GM06990 (cell line): ENCODE measurements at regions not wholly inside any gene's neighbourhood (a gene's known extent, or its start where the extent isn't known, plus 50 kb on each side); places are given as distances from the start of the nearest gene placed in this dataset.

Source experiments
- DNase-seq: peaks from one replicate; pipeline ENCODE4 v3.0.0-alpha.2; 2011; ENCODE audit not compliant: insufficient read length; ENCODE audit errors: extremely low read depth
- H3K27me3 ChIP-seq: replicated peaks from 2 replicates; pipeline ENCODE4 v1.6.0; 2011; ENCODE audit warnings: low read length; ENCODE audit not compliant: control insufficient read depth, insufficient read depth
- H3K36me3 ChIP-seq: 2 replicates; pipeline ENCODE4 v1.5.1; 2011; ENCODE audit warnings: low read length; ENCODE audit not compliant: control insufficient read depth, insufficient read depth
- H3K4me3 ChIP-seq: replicated peaks from 2 replicates; pipeline ENCODE4 v1.5.1; 2011; ENCODE audit warnings: low read depth, mild to moderate bottlenecking, control low read depth, low read length
- CTCF ChIP-seq: IDR thresholded peaks from 2 replicates; pipeline ENCODE4 v1.5.1; 2011; ENCODE audit warnings: low read length, control low read depth, mild to moderate bottlenecking, inconsistent platforms; ENCODE audit not compliant: insufficient read depth, poor library complexity, severe bottlenecking

GRCh38 chr7:1309996-1310395 is 77.3 kb downstream of the UNCX start:
- H3K27me3 ChIP-seq, result no peaks in the 10 kb centered on the region
- H3K4me3 ChIP-seq, result no peak overlapping the region
- DNase-seq, result no peak
- no peaks in the 10 kb centered on the region for H3K36me3 ChIP-seq
- TF ChIP-seq CTCF, result no peak

GRCh38 chr7:1310936-1311335 is 78.3 kb downstream of the UNCX start:
- Histone ChIP-seq H3K4me3 (no peak overlapping the region), H3K36me3 (no peaks in the 10 kb centered on the region), H3K27me3 (no peaks in the 10 kb centered on the region)
- no peak for TF ChIP-seq CTCF
- DNase-seq, result no peak

GRCh38 chr7:1311406-1312135 is 78.9 kb downstream of the UNCX start:
- Histone ChIP-seq H3K27me3 (no peaks in the 10 kb centered on the region), H3K4me3 (no peak overlapping the region), H3K36me3 (no peaks in the 10 kb centered on the region)
- DNase-seq, result no peak
- TF ChIP-seq CTCF, result no peak

GRCh38 chr7:1312136-1313070 is 79.7 kb downstream of the UNCX start:
- Histone ChIP-seq H3K4me3 (no peak overlapping the region), H3K36me3 (no peaks in the 10 kb centered on the region), H3K27me3 (no peaks in the 10 kb centered on the region)
- no peak for TF ChIP-seq CTCF
- no peak for DNase-seq

GRCh38 chr7:1313613-1314012 is 80.9 kb downstream of the UNCX start:
- no peak for TF ChIP-seq CTCF
- DNase-seq, result no peak
- H3K36me3 ChIP-seq, result no peaks in the 10 kb centered on the region
- H3K4me3 ChIP-seq, result no peak overlapping the region
- no peaks in the 10 kb centered on the region for H3K27me3 ChIP-seq
